ENCODE measurements at regions not wholly inside any gene's neighbourhood (a gene's known extent, or its start where the extent isn't known, plus 50 kb on each side); places are given as distances from the start of the nearest gene placed in this dataset.

- no peak for TF ChIP-seq CTCF (IDR thresholded peaks at IDR 0.05 in 2 of 3, conservative IDR thresholded peaks at IDR 0.05 in 1 of 3; ENCODE audit: insufficient read depth in 2 of 3, low read depth in 1 of 3, low read length in 3 of 3)
- no peak for TF ChIP-seq U2AF1 (optimal IDR thresholded peaks at IDR 0.05; ENCODE audit: low read depth, low read length)
- peak; percentile 52 for TF ChIP-seq C11orf30 (IDR thresholded peaks at IDR 0.05; ENCODE audit: low read depth)
- TF ChIP-seq ZNF121 (CRISPR knock-in tag; conservative IDR thresholded peaks at IDR 0.05), result no peak
- no peak for TF ChIP-seq GABPB2 (CRISPR knock-in tag; conservative IDR thresholded peaks at IDR 0.05)
- 0 out of 2 replicates have a peak, but pooled peaks have one; percentile 48 for TF ChIP-seq ZNF263 (CRISPR knock-in tag; IDR thresholded peaks at IDR 0.05; ENCODE audit: borderline replicate concordance)
- no peak for TF ChIP-seq ZNF785 (CRISPR knock-in tag; IDR thresholded peaks at IDR 0.05)
- TF ChIP-seq ZFP91 (CRISPR knock-in tag; IDR thresholded peaks at IDR 0.05), result no peak
- no peak for TF ChIP-seq NR0B1 (IDR thresholded peaks at IDR 0.05; ENCODE audit: partially characterized antibody)
- no peak for TF ChIP-seq HES1 (IDR thresholded peaks at IDR 0.05; ENCODE audit: low read depth)
- no peak for TF ChIP-seq DDX20 (tag; IDR thresholded peaks at IDR 0.05; ENCODE audit: low read depth)
- no peak for TF ChIP-seq IFI16 (CRISPR knock-in tag; IDR thresholded peaks at IDR 0.05)
- no peak for TF ChIP-seq ZNF398 (CRISPR knock-in tag; IDR thresholded peaks at IDR 0.05)
- no peak; a peak in 1 of 4 replicates for TF ChIP-seq ARNT (IDR thresholded peaks at IDR 0.05)
- peak; percentile 72 for TF ChIP-seq EGR1 (conservative IDR thresholded peaks at IDR 0.05)
- TF ChIP-seq ZNF639 (CRISPR knock-in tag; conservative IDR thresholded peaks at IDR 0.05 in 1 of 2, IDR thresholded peaks at IDR 0.05 in 1 of 2), result peak in 1 of 2 experiments; percentile 97; a peak in 2 of 4 replicates
These were observed 187.4 kb downstream of the ZEB2 start (continued) for GRCh38 chr2:144332356-144333142.
